GM23248 (cell line): ENCODE measurements at regions not wholly inside any gene's neighbourhood (a gene's known extent, or its start where the extent isn't known, plus 50 kb on each side); places are given as distances from the start of the nearest gene placed in this dataset.

ENCODE experiments used
- DNase-seq: peaks from one replicate; pipeline ENCODE4 v3.0.0-alpha.2; 2015
- H2AFZ ChIP-seq: fragments of 200-600 bp; sonication (generic); 2 replicates; pipeline ENCODE4 v1.6.1; 2016; ENCODE audit warnings: antibody characterized with exemption
- H3F3A ChIP-seq: fragments of 200-600 bp; sonication (generic); 2 replicates; pipeline ENCODE4 v1.6.1; 2016; ENCODE audit warnings: mild to moderate bottlenecking, antibody characterized with exemption, mixed run types; ENCODE audit not compliant: insufficient read depth
- H3K27ac ChIP-seq: fragments of 200-600 bp; sonication (generic); 2 replicates; pipeline ENCODE4 v1.5.1; 2016; ENCODE audit warnings: mild to moderate bottlenecking
- H3K27me3 ChIP-seq: fragments of 200-600 bp; sonication (generic); replicated peaks from 2 replicates; pipeline ENCODE4 v1.6.1; 2016; ENCODE audit warnings: mild to moderate bottlenecking; ENCODE audit not compliant: insufficient read depth
- H3K36me3 ChIP-seq: fragments of 200-600 bp; sonication (generic); 2 replicates; pipeline ENCODE4 v1.6.1; 2016; ENCODE audit warnings: low read depth, mild to moderate bottlenecking
- H3K4me1 ChIP-seq: fragments of 200-600 bp; sonication (generic); 2 replicates; pipeline ENCODE4 v1.6.1; 2016; ENCODE audit warnings: mild to moderate bottlenecking; ENCODE audit not compliant: insufficient read depth
- H3K4me2 ChIP-seq: fragments of 200-600 bp; sonication (generic); one replicate; pipeline ENCODE4 v1.6.1; 2016; ENCODE audit warnings: mild to moderate bottlenecking; ENCODE audit not compliant: unreplicated experiment
- H3K4me3 ChIP-seq: fragments of 200-600 bp; sonication (generic); 2 replicates; pipeline ENCODE4 v1.5.1; 2016; ENCODE audit warnings: mild to moderate bottlenecking
- H3K79me2 ChIP-seq: fragments of 200-600 bp; sonication (generic); 2 replicates; pipeline ENCODE4 v1.6.1; 2016; ENCODE audit warnings: mild to moderate bottlenecking; ENCODE audit not compliant: insufficient read depth
- H3K9ac ChIP-seq: fragments of 200-600 bp; sonication (generic); 2 replicates; pipeline ENCODE4 v1.6.1; 2016; ENCODE audit warnings: mild to moderate bottlenecking
- H3K9me2 ChIP-seq: fragments of 200-600 bp; sonication (generic); 2 replicates; pipeline ENCODE4 v1.6.1; 2016; ENCODE audit warnings: mixed run types, mild to moderate bottlenecking, moderate library complexity; ENCODE audit not compliant: insufficient read depth
- H3K9me3 ChIP-seq: fragments of 200-600 bp; sonication (generic); one replicate; pipeline ENCODE4 v1.6.1; 2017; ENCODE audit warnings: low read depth
- H4K20me1 ChIP-seq: fragments of 200-600 bp; sonication (generic); 2 replicates; pipeline ENCODE4 v1.6.0; 2016; ENCODE audit not compliant: insufficient read depth
- EZH2 ChIP-seq: fragments of 200-600 bp; sonication (generic); IDR thresholded peaks from 2 replicates; pipeline ENCODE4 v1.6.1; 2018; ENCODE audit warnings: antibody characterized with exemption, mild to moderate bottlenecking; ENCODE audit not compliant: insufficient read depth, poor library complexity, severe bottlenecking
- EZH2phosphoT487 ChIP-seq: fragments of 200-600 bp; sonication (generic); IDR thresholded peaks from 2 replicates; pipeline ENCODE4 v1.6.1; 2018; ENCODE audit warnings: antibody characterized with exemption, moderate library complexity, mild to moderate bottlenecking, low read depth; ENCODE audit not compliant: insufficient read depth
- WGBS, 2 experiments: methylation state at CpG; one replicate each; pipeline ENCODE4 v1.1.6; 2015 to 2017; ENCODE audit warnings: low lambda C conversion rate in 2 of 2, low coverage in 1 of 2; ENCODE audit errors: missing lambda C conversion rate in 2 of 2; 5-methylcytosine and 5-hydroxymethylcytosine counted together
- in situ Hi-C: fragments of 300-500 bp; cut with MboI; formaldehyde crosslinking; loops from 2 replicates; pipeline ENCODE4 v1.15.0; 2020

DNA sequence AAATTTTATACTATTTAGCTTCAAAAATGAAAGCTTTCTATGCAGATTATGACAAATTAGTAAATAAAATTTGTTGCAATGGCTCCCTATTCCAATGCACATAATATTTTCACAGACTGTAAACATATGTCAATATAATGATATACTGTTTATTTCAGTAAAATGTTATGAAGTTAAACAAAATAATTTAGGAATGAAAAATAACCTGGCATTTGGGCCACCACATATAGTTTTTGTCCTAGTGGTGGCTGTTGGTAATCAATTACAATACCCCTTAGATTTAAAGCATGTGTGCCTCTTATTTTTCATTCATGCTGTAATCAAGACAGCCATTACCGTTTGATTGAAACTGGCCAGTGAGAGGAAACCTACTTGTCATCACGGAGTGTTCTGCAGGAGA, 928.5 kb upstream of the KCND2 start:
- Histone ChIP-seq H3K4me3 (no peak overlapping the region), H3K9ac (no peak overlapping the region), H3K9me3 (no peaks in the 10 kb centered on the region), H3K36me3 (no peaks in the 10 kb centered on the region), H3K9me2 (no peaks in the 10 kb centered on the region), H2AFZ (no peak overlapping the region), H3F3A (no peaks in the 10 kb centered on the region), H3K79me2 (no peaks in the 10 kb centered on the region), H3K27ac (no peak overlapping the region), H3K4me1 (no peaks in the 10 kb centered on the region), H3K27me3 (no peaks in the 10 kb centered on the region), H3K4me2 (no peak overlapping the region), H4K20me1 (no peaks in the 10 kb centered on the region)
- WGBS, 2 experiments: 0% methylated on average over 2 of the region's 2 CpGs
- in situ Hi-C loops: no loop called here
- TF ChIP-seq EZH2phosphoT487: no peak
- no peak for TF ChIP-seq EZH2
- no peak for DNase-seq

DNA sequence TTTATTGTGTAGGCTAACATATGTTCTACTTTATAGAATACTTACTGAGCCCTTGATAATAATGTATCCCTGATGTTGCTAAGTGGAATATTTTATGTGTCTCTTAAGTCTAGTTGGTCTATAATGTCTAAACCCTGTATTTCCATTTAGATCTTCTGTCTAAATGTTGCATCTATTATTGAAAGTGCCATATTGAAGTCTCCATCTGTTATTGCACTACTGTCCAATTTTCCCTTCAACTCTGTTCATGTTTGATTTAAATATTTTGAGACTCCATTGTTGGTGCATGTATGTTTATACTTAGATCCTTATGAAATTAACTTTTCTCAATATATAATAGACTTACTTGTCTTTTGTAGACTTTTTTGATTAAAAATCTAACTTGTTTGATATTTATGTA, 924.5 kb upstream of the KCND2 start:
- TF ChIP-seq EZH2phosphoT487 (no peak), EZH2 (no peak)

DNA sequence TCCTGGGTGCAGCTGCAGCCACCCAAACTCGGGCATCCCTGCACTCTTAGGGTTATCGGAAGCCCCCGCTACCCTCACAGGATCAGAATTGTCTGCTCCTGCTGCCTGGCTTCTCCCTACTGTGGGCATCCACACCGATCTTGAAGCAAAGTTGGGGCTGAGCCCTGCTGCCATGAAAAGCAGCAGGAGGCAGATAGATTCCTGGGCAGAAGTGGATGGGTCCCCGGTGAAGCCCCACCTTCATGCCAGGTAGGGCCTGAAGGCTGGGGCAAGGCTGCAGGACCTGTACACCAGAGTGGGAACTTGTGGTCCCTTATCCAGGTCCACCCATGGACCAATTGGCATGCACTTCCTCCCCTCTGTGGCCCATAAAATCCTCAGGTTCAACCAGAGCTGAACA, 922.6 kb upstream of the KCND2 start:
- Histone ChIP-seq H3K9me2 (no peaks in the 10 kb centered on the region), H3K4me2 (no peak overlapping the region), H3K79me2 (no peaks in the 10 kb centered on the region), H3K27ac (no peak overlapping the region), H3K4me3 (no peak overlapping the region), H3F3A (no peaks in the 10 kb centered on the region), H2AFZ (no peak overlapping the region), H3K9me3 (no peaks in the 10 kb centered on the region), H3K36me3 (no peaks in the 10 kb centered on the region), H3K9ac (no peak overlapping the region), H3K27me3 (no peaks in the 10 kb centered on the region), H3K4me1 (no peaks in the 10 kb centered on the region), H4K20me1 (no peaks in the 10 kb centered on the region)
- in situ Hi-C loops: no loop called here
- no peak for DNase-seq
- TF ChIP-seq EZH2 (no peak), EZH2phosphoT487 (no peak)
- 45 to 46% methylated on average over 5 of the region's 5 CpGs for WGBS, 2 experiments

More for the DNA sequence above, 924.5 kb upstream of the KCND2 start:
- H4K20me1 ChIP-seq: no peaks in the 10 kb centered on the region
- no peaks in the 10 kb centered on the region for H3K9me2 ChIP-seq
- H3K9me3 ChIP-seq: no peaks in the 10 kb centered on the region
- H2AFZ ChIP-seq: no peak overlapping the region
- H3K9ac ChIP-seq: no peak overlapping the region
- H3F3A ChIP-seq: no peaks in the 10 kb centered on the region
- no peak overlapping the region for H3K4me2 ChIP-seq
- H3K4me3 ChIP-seq: no peak overlapping the region
- no peaks in the 10 kb centered on the region for H3K36me3 ChIP-seq
- no peak for DNase-seq
- in situ Hi-C loops: no loop called here
- no peaks in the 10 kb centered on the region for H3K79me2 ChIP-seq
- H3K4me1 ChIP-seq: no peaks in the 10 kb centered on the region
- no peaks in the 10 kb centered on the region for H3K27me3 ChIP-seq
- H3K27ac ChIP-seq: no peak overlapping the region

DNA sequence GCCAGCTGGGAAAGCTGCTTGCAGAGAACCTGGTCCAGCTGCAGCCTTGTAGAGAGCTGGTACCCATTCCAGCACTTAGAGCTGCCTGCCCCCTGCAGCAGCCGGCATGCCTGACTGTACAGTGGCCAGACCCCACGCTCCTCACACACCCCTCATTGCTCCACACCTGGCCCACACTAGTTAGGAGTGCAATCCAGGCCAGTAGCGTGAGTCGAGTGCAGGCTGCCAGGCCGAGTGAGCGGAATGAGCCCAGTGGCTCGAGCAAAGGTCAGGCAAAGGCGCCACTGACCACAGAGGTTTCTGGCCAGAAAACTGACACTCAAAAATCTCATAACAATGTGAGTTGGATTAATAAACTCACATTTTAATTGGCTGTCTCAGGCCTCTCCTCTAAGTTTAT, 921.7 kb upstream of the KCND2 start:
- Histone ChIP-seq H4K20me1 (no peaks in the 10 kb centered on the region), H3F3A (no peaks in the 10 kb centered on the region), H3K9ac (no peak overlapping the region), H3K36me3 (no peaks in the 10 kb centered on the region), H3K27ac (no peak overlapping the region), H3K4me3 (no peak overlapping the region), H3K79me2 (no peaks in the 10 kb centered on the region), H3K9me2 (no peaks in the 10 kb centered on the region), H3K4me2 (no peak overlapping the region), H3K4me1 (no peaks in the 10 kb centered on the region), H3K27me3 (no peaks in the 10 kb centered on the region), H2AFZ (no peak overlapping the region), H3K9me3 (no peaks in the 10 kb centered on the region)
- in situ Hi-C loops: no loop called here
- WGBS, 2 experiments: 23 to 29% methylated on average over 8 of the region's 8 CpGs
- TF ChIP-seq EZH2 (no peak), EZH2phosphoT487 (no peak)
- no peak for DNase-seq

DNA sequence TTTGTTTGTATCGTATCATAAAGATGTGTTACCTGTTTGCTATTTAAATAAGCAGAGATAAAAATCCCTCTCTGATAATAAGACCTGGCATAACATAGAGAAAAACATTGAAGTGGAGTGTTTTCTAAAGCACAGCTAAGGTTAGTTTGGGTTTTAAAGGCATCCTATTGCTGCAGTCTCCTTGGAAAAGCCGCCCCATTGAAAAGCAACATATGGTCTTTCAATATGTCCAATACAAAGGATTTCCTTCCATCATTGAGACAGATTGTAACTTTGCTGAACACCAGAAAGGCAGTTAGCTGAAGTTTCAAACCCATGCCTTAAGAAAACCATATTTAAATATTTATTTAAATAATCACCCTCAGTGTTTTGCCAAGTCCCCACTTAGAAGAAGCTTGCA, 898.5 kb upstream of the KCND2 start:
- Histone ChIP-seq H2AFZ (no peak overlapping the region), H3K4me3 (no peak overlapping the region)
- no peak for TF ChIP-seq EZH2phosphoT487
- TF ChIP-seq EZH2: no peak

More for the DNA sequence above, 898.5 kb upstream of the KCND2 start:
- H3K79me2 ChIP-seq: no peaks in the 10 kb centered on the region
- no peak overlapping the region for H3K9ac ChIP-seq
- H3K36me3 ChIP-seq: no peaks in the 10 kb centered on the region
- no peaks in the 10 kb centered on the region for H3K9me3 ChIP-seq
- no peaks in the 10 kb centered on the region for H3K27me3 ChIP-seq
- H3K9me2 ChIP-seq: no peaks in the 10 kb centered on the region
- 30 to 39% methylated on average over 2 of the region's 2 CpGs for WGBS, 2 experiments
- H4K20me1 ChIP-seq: no peaks in the 10 kb centered on the region
- no peak overlapping the region for H3K27ac ChIP-seq
- in situ Hi-C loops: no loop called here
- H3K4me1 ChIP-seq: no peaks in the 10 kb centered on the region
- no peak for DNase-seq
- no peak overlapping the region for H3K4me2 ChIP-seq
- no peaks in the 10 kb centered on the region for H3F3A ChIP-seq
